SU-DHL-6 (cell line): ENCODE measurements at regions not wholly inside any gene's neighbourhood (a gene's known extent, or its start where the extent isn't known, plus 50 kb on each side); places are given as distances from the start of the nearest gene placed in this dataset.

Source experiments
- EZH2phosphoT487 ChIP-seq: fragments of 200-600 bp; sonication (generic), shearing (Covaris generic); conservative IDR thresholded peaks from 2 replicates; pipeline ENCODE4 v1.6.1; 2018; ENCODE audit warnings: mild to moderate bottlenecking, antibody characterized with exemption, low read length, moderate library complexity, mixed read lengths
- TF ChIP-seq, protein P1 (sequence below): fragments of 200-600 bp; sonication (generic); IDR thresholded peaks from one replicate; pipeline ENCODE4 v1.5.1; 2017; ENCODE audit warnings: antibody characterized with exemption, mild to moderate bottlenecking, low read length, moderate library complexity; ENCODE audit not compliant: insufficient read depth, poor library complexity, severe bottlenecking

DNA sequence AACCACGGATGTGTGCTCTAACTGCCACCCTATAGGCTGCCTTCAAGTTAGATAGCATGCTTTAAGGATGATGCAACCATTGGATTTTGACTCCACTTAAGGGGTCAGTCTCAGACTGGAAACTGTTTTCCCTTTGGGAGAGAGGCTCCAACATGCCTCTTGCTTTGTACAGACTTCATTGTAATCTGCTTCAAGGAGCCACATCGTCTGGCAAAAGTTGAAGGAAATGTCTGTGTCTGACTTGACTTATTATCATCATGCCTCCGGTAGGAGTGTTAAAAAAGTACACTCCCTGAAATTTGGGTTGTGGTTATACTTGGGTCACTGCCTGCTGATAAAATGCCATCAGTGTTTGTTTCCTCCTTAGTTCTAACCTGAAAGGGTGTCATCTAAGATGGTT is 245.4 kb upstream of the CDIN1 start:
- TF ChIP-seq, protein P1, sequence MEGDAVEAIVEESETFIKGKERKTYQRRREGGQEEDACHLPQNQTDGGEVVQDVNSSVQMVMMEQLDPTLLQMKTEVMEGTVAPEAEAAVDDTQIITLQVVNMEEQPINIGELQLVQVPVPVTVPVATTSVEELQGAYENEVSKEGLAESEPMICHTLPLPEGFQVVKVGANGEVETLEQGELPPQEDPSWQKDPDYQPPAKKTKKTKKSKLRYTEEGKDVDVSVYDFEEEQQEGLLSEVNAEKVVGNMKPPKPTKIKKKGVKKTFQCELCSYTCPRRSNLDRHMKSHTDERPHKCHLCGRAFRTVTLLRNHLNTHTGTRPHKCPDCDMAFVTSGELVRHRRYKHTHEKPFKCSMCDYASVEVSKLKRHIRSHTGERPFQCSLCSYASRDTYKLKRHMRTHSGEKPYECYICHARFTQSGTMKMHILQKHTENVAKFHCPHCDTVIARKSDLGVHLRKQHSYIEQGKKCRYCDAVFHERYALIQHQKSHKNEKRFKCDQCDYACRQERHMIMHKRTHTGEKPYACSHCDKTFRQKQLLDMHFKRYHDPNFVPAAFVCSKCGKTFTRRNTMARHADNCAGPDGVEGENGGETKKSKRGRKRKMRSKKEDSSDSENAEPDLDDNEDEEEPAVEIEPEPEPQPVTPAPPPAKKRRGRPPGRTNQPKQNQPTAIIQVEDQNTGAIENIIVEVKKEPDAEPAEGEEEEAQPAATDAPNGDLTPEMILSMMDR, result no peak
- TF ChIP-seq EZH2phosphoT487, result no peak
